T-cell (primary cell): ENCODE measurements at regions not wholly inside any gene's neighbourhood (a gene's known extent, or its start where the extent isn't known, plus 50 kb on each side); places are given as distances from the start of the nearest gene placed in this dataset.

ENCODE experiments used
- ATAC-seq, 4 experiments: fragments of 200-7000 bp in 3 of 4; fragments of 150-1000 bp in 1 of 4; cut with Tn5 transposase; replicated peaks in 1 of 4; 1 replicate in 3 of 4; 2 replicates in 1 of 4; pipeline ENCODE4 v1.10.0; 2021; ENCODE audit warnings: moderate library complexity in 3 of 4, mild to moderate bottlenecking in 2 of 4, moderate number of reproducible peaks in 1 of 4
- CTCF ChIA-PET, 2 donors: fragments of 300-600 bp; sonication (Branson Sonifier 250); formaldehyde crosslinking; loops; one replicate each; lab custom pipeline; 2022; ENCODE audit warnings: antibody characterized with exemption in 2 of 2; lab: Charles Lee
- POLR2A ChIA-PET, 2 donors: fragments of 300-600 bp; sonication (Branson Sonifier 250); formaldehyde crosslinking; loops; one replicate each; lab custom pipeline; 2022; ENCODE audit warnings: antibody characterized with exemption in 2 of 2; lab: Charles Lee
- DNase-seq, 35 experiments: peaks; one replicate each; pipeline versions ENCODE4 v3.0.0 to v3.0.0-alpha.2; 2013 to 2023
- H3K27ac ChIP-seq: one replicate; pipeline ENCODE4 v1.5.1; 2013; ENCODE audit warnings: low read length
- H3K27me3 ChIP-seq, 2 experiments: replicated peaks in 1 of 2; 1 replicate in 1 of 2; 2 replicates in 1 of 2; pipeline versions ENCODE4 v1.6.1 to v1.7.0; 2013; ENCODE audit warnings: low read length in 1 of 2, mixed read lengths in 1 of 2; ENCODE audit not compliant: control insufficient read depth in 2 of 2, insufficient read depth in 2 of 2; ENCODE audit errors: extremely low read depth in 1 of 2
- H3K36me3 ChIP-seq, 2 donors: 1 replicate in 1 of 2; 2 replicates in 1 of 2; pipeline versions ENCODE4 v1.6.1 to v1.7.0; 2013; ENCODE audit warnings: low read length in 1 of 2; ENCODE audit not compliant: control insufficient read depth in 2 of 2, insufficient read depth in 1 of 2; ENCODE audit errors: extremely low read depth in 1 of 2
- H3K4me1 ChIP-seq, 2 experiments: 1 replicate in 1 of 2; 2 replicates in 1 of 2; pipeline versions ENCODE4 v1.6.1 to v1.7.0; 2013; ENCODE audit warnings: low read length in 2 of 2, mixed read lengths in 1 of 2; ENCODE audit not compliant: insufficient read depth in 2 of 2, control insufficient read depth in 1 of 2; ENCODE audit errors: extremely low read depth in 1 of 2
- H3K4me3 ChIP-seq, 2 donors: 1 replicate in 1 of 2; 2 replicates in 1 of 2; pipeline versions ENCODE4 v1.5.1 to v1.7.0; 2013; ENCODE audit warnings: mild to moderate bottlenecking in 2 of 2, low read length in 1 of 2, moderate library complexity in 1 of 2; ENCODE audit not compliant: control insufficient read depth in 1 of 2; ENCODE audit errors: extremely low read depth in 1 of 2
- H3K9me3 ChIP-seq: 2 replicates; pipeline ENCODE4 v1.7.0; 2013
- H3K27ac Mint-ChIP-seq, 2 donors: one replicate each; pipeline ENCODE4 v1.8.0; 2020 to 2021; ENCODE audit warnings: mild to moderate bottlenecking in 2 of 2, mixed read lengths in 2 of 2
- H3K27me3 Mint-ChIP-seq, 2 donors: one replicate each; pipeline ENCODE4 v1.8.0; 2021 to 2022; ENCODE audit warnings: mixed read lengths in 2 of 2
- H3K36me3 Mint-ChIP-seq: one replicate; pipeline ENCODE4 v1.8.0; 2021; ENCODE audit warnings: mixed read lengths
- H3K4me1 Mint-ChIP-seq, 3 donors: one replicate each; pipeline ENCODE4 v1.8.0; 2020 to 2022; ENCODE audit warnings: mixed read lengths in 3 of 3, mild to moderate bottlenecking in 1 of 3
- H3K4me3 Mint-ChIP-seq, 3 donors: one replicate each; pipeline ENCODE4 v1.8.0; 2020 to 2022; ENCODE audit warnings: mild to moderate bottlenecking in 3 of 3, mixed read lengths in 3 of 3, moderate library complexity in 3 of 3
- H3K9me3 Mint-ChIP-seq, 3 donors: one replicate each; pipeline ENCODE4 v1.8.0; 2020 to 2022; ENCODE audit warnings: mixed read lengths in 3 of 3
- WGBS: methylation state at CpG from one replicate; pipeline ENCODE4 v1.1.5; 2013; ENCODE audit warnings: missing lambda C conversion rate; ENCODE audit not compliant: insufficient coverage; 5-methylcytosine and 5-hydroxymethylcytosine counted together

DNA sequence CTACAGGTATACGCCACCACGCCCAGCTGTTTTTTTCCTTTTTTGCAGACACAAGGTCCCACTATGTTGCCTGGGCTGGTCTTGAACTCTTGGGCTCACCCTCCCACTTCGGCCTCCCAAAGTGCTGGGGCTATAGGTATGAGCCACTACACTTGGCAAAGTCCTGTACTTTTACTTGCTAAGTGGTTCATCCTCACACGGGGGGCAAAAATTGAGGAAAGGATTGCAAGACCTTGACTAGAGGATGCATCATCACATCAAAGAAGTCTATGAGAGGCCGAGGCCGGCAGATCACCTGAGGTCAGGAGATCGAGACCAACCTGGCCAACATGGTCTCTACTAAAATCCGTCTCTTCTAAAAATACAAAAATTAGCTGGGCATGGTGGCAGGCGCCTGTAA is 116.5 kb upstream of the FAM174B start:
- no peak overlapping the region for H3K27ac Mint-ChIP-seq
- Histone ChIP-seq H3K27ac (no peak overlapping the region), H3K4me3 (no peak overlapping the region), H3K9me3 (no peaks in the 10 kb centered on the region), H3K36me3 (no peaks in the 10 kb centered on the region), H3K4me1 (no peaks in the 10 kb centered on the region), H3K27me3 (no peaks in the 10 kb centered on the region)
- H3K36me3 Mint-ChIP-seq, result no peaks in the 10 kb centered on the region
- ChIA-PET POLR2A (no interaction called here), CTCF (interaction anchor here in 1 of 2 donors (0.6 kb wide), 1 partner anchor 221 kb away, joined by 3 read pairs; no protein-coding TSS in a partner anchor)
- ATAC-seq, result no peak
- no peak for DNase-seq
- no peaks in the 10 kb centered on the region for H3K4me1 Mint-ChIP-seq
- H3K4me3 Mint-ChIP-seq, result no peak overlapping the region
- H3K9me3 Mint-ChIP-seq, result no peaks in the 10 kb centered on the region
- 88% methylated on average over 4 of the region's 9 CpGs for WGBS
- no peaks in the 10 kb centered on the region for H3K27me3 Mint-ChIP-seq

DNA sequence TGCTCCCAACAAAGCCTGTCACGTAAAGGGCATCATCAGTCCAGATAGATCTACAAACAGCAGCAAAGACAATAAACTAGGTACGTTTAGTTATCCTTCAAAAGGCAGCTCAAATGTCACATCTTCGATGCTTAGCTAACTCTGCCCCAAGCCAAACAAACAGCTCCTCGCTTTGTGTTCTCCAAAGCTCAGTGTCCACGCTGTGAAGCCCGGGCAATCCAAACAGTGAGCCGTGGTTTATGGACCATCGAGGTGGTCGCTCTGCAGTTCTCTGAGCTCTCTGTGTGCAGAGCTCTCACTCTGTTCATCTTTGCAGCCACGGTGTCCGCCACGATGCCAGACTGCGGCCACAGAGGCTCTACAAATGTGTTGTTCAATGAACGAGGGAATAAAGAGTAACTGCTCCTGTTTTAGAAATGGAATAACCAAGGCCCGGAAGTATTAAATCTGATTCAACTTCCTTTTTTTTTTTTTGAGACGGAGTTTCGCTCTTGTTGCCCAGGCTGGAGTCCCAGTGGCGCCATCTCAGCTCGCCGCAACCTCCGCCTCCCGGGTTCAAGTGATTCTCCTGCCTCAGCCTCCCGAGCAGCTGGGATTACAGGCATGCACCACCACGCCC is 117.2 kb upstream of the FAM174B start:
- Mint-ChIP-seq H3K4me3 (no peak overlapping the region), H3K9me3 (no peaks in the 10 kb centered on the region), H3K27me3 (no peaks in the 10 kb centered on the region), H3K27ac (no peak overlapping the region), H3K36me3 (no peaks in the 10 kb centered on the region), H3K4me1 (no peaks in the 10 kb centered on the region)
- H3K4me3 ChIP-seq, result no peak overlapping the region
- H3K36me3 ChIP-seq, result no peaks in the 10 kb centered on the region
- 95% methylated on average over 14 of the region's 24 CpGs for WGBS
- H3K27me3 ChIP-seq, result no peaks in the 10 kb centered on the region
- DNase-seq (no peak), ATAC-seq (no peak)
- ChIA-PET CTCF (interaction anchor here in 1 of 2 donors (0.6 to 0.7 kb wide), 2 partner anchors 222 to 1512 kb away, joined by 3 to 5 read pairs; no protein-coding TSS in a partner anchor), POLR2A (no interaction called here)
- no peaks in the 10 kb centered on the region for H3K4me1 ChIP-seq
- H3K9me3 ChIP-seq, result no peaks in the 10 kb centered on the region
- no peak overlapping the region for H3K27ac ChIP-seq

DNA sequence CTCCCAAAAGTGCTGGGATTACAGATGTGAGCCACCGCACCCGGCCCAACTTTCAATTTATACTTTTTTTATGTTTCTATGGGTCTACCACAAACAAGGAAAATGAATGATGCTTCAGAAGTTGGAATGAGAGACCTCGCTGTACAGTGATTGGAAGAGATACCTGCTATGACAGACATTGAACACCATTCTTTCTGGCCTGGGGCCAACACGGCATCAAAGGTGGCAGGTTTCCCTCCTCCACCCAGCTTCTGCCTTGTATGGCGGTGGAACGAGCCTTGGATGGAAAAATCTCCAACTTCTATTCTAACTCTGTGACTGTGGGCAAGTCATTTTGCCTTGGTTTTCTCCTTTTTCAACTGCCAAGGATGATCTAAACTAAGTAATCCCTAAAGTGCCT is 117.8 kb upstream of the FAM174B start:
- Histone ChIP-seq H3K27me3 (no peaks in the 10 kb centered on the region), H3K36me3 (no peaks in the 10 kb centered on the region), H3K9me3 (no peaks in the 10 kb centered on the region), H3K4me3 (no peak overlapping the region), H3K4me1 (no peaks in the 10 kb centered on the region), H3K27ac (no peak overlapping the region)
- WGBS, result 87% methylated on average over 3 of the region's 6 CpGs
- H3K4me1 Mint-ChIP-seq, result no peaks in the 10 kb centered on the region
- H3K27me3 Mint-ChIP-seq, result no peaks in the 10 kb centered on the region
- H3K9me3 Mint-ChIP-seq, result no peaks in the 10 kb centered on the region
- H3K27ac Mint-ChIP-seq, result no peak overlapping the region
- no peak for ATAC-seq
- CTCF ChIA-PET, result no interaction called here
- H3K36me3 Mint-ChIP-seq, result no peaks in the 10 kb centered on the region
- no peak overlapping the region for H3K4me3 Mint-ChIP-seq
- DNase-seq, result no peak
- POLR2A ChIA-PET, result no interaction called here

DNA sequence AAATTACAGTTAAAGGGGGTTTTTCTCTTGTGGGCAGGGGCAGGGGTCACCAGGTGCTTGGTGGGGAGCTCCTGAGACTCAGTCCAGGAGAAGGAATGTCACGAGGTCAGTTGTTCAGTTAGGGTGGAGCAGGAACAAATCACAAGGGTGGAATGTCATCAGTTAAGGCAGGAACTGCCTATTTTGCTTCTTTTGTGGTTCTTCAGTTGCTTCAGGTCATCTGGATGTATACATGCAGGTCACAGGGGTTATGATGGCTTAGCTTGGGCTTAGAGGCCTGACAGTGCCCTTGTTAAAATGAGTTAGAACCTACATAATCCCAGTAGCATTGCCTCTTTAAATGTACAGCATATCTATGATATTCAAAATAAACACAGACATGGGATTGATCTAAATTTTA is 120.2 kb upstream of the CHD2 start:
- peaks cover 0 to 2% of the 10 kb centered on the region in 2 experiments for H3K27me3 ChIP-seq
- 58% methylated on average over 1 of the region's 1 CpG for WGBS
- peaks cover 7% of the 10 kb centered on the region for H3K36me3 Mint-ChIP-seq
- no peaks in the 10 kb centered on the region for H3K27me3 Mint-ChIP-seq
- no peaks in the 10 kb centered on the region for H3K4me1 Mint-ChIP-seq
- H3K4me1 ChIP-seq, result no peaks in the 10 kb centered on the region
- H3K27ac ChIP-seq, result no peak overlapping the region
- CTCF ChIA-PET, result no interaction called here
- peaks cover 5 to 6% (median 5%) of the 10 kb centered on the region in 3 donors for H3K9me3 Mint-ChIP-seq
- H3K4me3 Mint-ChIP-seq, result no peak overlapping the region
- POLR2A ChIA-PET, result no interaction called here
- no peaks in the 10 kb centered on the region for H3K36me3 ChIP-seq
- no peak overlapping the region for H3K27ac Mint-ChIP-seq
- H3K4me3 ChIP-seq, result no peak overlapping the region
- H3K9me3 ChIP-seq, result no peaks in the 10 kb centered on the region
- DNase-seq (no peak), ATAC-seq (no peak)

DNA sequence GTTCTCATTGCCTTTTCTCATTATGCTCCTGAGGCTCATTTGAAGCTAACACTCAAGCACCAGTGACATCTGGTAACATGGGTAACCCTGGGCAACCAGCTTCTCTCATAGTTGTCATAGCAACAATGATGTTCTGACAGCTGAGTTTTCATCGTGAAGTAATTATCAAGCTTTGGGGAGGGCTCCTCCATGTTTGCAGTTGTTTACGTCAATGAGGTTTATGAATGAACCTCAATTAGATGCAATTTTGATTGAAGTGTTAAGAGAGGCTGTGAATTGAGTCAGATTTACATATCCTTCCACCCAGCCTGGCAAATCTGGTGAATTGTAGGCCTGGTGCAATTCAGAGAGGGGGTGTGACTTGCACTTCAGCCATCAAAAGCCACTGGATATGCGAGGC is 119.3 kb upstream of the CHD2 start:
- DNase-seq (no peak), ATAC-seq (no peak)
- Histone ChIP-seq H3K27ac (no peak overlapping the region), H3K4me1 (no peaks in the 10 kb centered on the region), H3K9me3 (no peaks in the 10 kb centered on the region), H3K36me3 (no peaks in the 10 kb centered on the region), H3K27me3 (peaks cover 0 to 2% of the 10 kb centered on the region in 2 experiments), H3K4me3 (no peak overlapping the region)
- Mint-ChIP-seq H3K9me3 (peaks cover 5 to 6% (median 5%) of the 10 kb centered on the region in 3 donors), H3K4me3 (no peak overlapping the region), H3K4me1 (no peaks in the 10 kb centered on the region), H3K27me3 (no peaks in the 10 kb centered on the region), H3K36me3 (peaks cover 10% of the 10 kb centered on the region), H3K27ac (no peak overlapping the region)
- ChIA-PET CTCF (no interaction called here), POLR2A (interaction anchor here in 1 of 2 donors (0.6 kb wide), 1 partner anchor 44 kb away, joined by 4 read pairs; no protein-coding TSS in a partner anchor)
- WGBS, result 100% methylated on average over 1 of the region's 3 CpGs

DNA sequence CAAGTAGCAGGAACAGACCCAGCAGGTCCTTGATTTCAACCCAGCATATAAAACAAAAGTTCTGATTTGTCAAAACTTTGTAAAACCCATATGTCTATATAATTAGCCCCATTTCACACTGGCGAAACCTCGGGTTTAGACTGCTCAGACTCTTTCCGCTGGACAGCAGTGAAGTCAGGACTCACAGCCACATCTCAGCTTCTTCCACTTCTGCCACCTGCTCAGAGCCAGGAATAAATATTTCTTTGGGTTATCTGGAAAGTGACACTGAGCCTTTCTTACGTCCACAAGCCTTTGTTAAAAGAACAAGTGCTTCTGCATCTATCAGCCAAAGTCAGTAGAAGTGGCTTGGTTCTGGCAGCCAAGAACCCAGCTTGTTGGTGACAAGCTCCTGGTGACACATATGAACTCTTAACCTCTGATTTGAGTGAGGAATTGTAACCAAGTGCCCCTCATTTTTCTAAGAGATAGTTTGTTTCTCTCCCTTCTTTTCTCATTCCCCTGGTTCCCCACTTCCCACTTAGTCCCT is 118.1 kb upstream of the CHD2 start:
- Histone ChIP-seq H3K27ac (no peak overlapping the region), H3K4me3 (no peak overlapping the region), H3K36me3 (no peaks in the 10 kb centered on the region), H3K27me3 (peaks cover 0 to 2% of the 10 kb centered on the region in 2 experiments), H3K9me3 (no peaks in the 10 kb centered on the region), H3K4me1 (no peaks in the 10 kb centered on the region)
- no peak for DNase-seq
- ChIA-PET POLR2A (no interaction called here), CTCF (no interaction called here)
- Mint-ChIP-seq H3K4me1 (no peaks in the 10 kb centered on the region), H3K27me3 (no peaks in the 10 kb centered on the region), H3K27ac (no peak overlapping the region), H3K9me3 (peaks cover 5 to 6% (median 5%) of the 10 kb centered on the region in 3 donors), H3K36me3 (peaks cover 10% of the 10 kb centered on the region), H3K4me3 (no peak overlapping the region)
- WGBS, result 94% methylated on average over 2 of the region's 4 CpGs
- ATAC-seq, result no peak
